ENCODE measurements at regions not wholly inside any gene's neighbourhood (a gene's known extent, or its start where the extent isn't known, plus 50 kb on each side); places are given as distances from the start of the nearest gene placed in this dataset.

DNA sequence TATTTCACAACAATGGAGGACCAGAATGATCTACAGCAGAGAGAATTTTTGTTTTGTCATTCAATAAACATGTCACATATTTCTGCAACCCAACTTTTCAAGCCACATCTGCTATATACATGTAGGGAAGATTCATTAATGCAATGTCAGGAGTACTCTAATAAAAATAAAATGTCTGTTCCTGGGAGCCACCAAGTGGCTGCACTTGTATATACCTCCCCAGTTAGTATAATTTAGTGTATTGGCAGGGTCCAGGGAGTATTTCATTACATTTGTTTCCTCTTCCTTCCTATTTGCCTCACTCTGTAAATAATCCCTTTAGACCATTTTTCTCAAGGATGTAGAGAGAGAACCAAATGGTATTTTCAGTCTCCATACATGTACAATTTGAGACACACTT, 1169.0 kb downstream of the DIAPH3 start:
- Mint-ChIP-seq H3K27me3 (ENCODE audit: low read depth) (no peaks in the 10 kb centered on the region), H3K9me3 (peaks cover 6% of the 10 kb centered on the region), H3K27ac (no peak overlapping the region), H3K36me3 (0 out of 2 replicates have a peak, but pooled peaks cover 4% of the 10 kb centered on the region), H3K4me1 (peaks cover 10% of the 10 kb centered on the region), H3K4me3 (no peak overlapping the region)
- ATAC-seq = no peak; the same call in 1 of the 2 replicates
- ChIA-PET POLR2A (no interaction called here), CTCF (no interaction called here)
- TF ChIP-seq ESRRA (CRISPR knock-in tag; IDR thresholded peaks at IDR 0.05; ENCODE audit: borderline replicate concordance) (no peak), TCF7 (CRISPR knock-in tag; IDR thresholded peaks at IDR 0.05; ENCODE audit: low read depth) (no peak), EMX1 (CRISPR knock-in tag; IDR thresholded peaks at IDR 0.05) (no peak), RORB (CRISPR knock-in tag; IDR thresholded peaks at IDR 0.05) (no peak)
- TF ChIP-seq, protein P1, sequence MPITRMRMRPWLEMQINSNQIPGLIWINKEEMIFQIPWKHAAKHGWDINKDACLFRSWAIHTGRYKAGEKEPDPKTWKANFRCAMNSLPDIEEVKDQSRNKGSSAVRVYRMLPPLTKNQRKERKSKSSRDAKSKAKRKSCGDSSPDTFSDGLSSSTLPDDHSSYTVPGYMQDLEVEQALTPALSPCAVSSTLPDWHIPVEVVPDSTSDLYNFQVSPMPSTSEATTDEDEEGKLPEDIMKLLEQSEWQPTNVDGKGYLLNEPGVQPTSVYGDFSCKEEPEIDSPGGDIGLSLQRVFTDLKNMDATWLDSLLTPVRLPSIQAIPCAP (CRISPR knock-in tag; IDR thresholded peaks at IDR 0.05) = no peak
- TF ChIP-seq, protein P2, sequence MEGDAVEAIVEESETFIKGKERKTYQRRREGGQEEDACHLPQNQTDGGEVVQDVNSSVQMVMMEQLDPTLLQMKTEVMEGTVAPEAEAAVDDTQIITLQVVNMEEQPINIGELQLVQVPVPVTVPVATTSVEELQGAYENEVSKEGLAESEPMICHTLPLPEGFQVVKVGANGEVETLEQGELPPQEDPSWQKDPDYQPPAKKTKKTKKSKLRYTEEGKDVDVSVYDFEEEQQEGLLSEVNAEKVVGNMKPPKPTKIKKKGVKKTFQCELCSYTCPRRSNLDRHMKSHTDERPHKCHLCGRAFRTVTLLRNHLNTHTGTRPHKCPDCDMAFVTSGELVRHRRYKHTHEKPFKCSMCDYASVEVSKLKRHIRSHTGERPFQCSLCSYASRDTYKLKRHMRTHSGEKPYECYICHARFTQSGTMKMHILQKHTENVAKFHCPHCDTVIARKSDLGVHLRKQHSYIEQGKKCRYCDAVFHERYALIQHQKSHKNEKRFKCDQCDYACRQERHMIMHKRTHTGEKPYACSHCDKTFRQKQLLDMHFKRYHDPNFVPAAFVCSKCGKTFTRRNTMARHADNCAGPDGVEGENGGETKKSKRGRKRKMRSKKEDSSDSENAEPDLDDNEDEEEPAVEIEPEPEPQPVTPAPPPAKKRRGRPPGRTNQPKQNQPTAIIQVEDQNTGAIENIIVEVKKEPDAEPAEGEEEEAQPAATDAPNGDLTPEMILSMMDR (IDR thresholded peaks at IDR 0.05) = no peak
- no peak for DNase-seq (ENCODE audit: low spot score)

DNA sequence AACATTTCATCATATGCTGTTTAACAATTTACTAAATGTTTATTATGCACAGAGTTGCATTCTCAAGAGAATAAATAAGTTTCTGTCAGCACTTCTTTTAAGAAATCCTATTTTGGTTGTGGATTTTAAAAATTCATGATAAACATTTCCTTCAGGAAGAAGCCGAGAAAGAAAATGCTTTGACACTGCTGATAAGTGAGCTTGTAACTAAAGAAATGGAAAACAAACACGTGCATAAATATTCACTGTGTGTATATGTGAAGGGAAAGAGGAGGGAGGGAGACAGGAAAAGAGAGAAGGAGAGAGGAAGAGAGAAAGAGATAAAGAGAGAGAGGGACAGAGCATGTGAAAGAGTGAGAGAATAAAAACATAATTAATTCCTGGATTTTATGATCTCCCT, 1165.0 kb downstream of the DIAPH3 start:
- ChIA-PET CTCF (no interaction called here), POLR2A (no interaction called here)
- no peak overlapping the region for H3K4me3 Mint-ChIP-seq
- no peak overlapping the region for H3K27ac Mint-ChIP-seq
- H3K9me3 Mint-ChIP-seq = peaks cover 12% of the 10 kb centered on the region
- H3K27me3 Mint-ChIP-seq (ENCODE audit: low read depth) = no peaks in the 10 kb centered on the region; the same call in 1 of the 2 replicates
- ATAC-seq (no peak), DNase-seq (ENCODE audit: low spot score) (no peak)
- peaks cover 10% of the 10 kb centered on the region; the same call in 1 of the 2 replicates for H3K36me3 Mint-ChIP-seq
- peaks cover 7% of the 10 kb centered on the region for H3K4me1 Mint-ChIP-seq
- TF ChIP-seq SMAD4 (CRISPR knock-in tag; IDR thresholded peaks at IDR 0.05) (no peak), ETV6 (CRISPR knock-in tag; IDR thresholded peaks at IDR 0.05) (no peak), HMGA2 (CRISPR knock-in tag; IDR thresholded peaks at IDR 0.05) (no peak), JUN (CRISPR knock-in tag; IDR thresholded peaks at IDR 0.05) (no peak)
- TF ChIP-seq, protein P3, sequence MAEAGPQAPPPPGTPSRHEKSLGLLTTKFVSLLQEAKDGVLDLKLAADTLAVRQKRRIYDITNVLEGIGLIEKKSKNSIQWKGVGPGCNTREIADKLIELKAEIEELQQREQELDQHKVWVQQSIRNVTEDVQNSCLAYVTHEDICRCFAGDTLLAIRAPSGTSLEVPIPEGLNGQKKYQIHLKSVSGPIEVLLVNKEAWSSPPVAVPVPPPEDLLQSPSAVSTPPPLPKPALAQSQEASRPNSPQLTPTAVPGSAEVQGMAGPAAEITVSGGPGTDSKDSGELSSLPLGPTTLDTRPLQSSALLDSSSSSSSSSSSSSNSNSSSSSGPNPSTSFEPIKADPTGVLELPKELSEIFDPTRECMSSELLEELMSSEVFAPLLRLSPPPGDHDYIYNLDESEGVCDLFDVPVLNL (CRISPR knock-in tag; IDR thresholded peaks at IDR 0.05; ENCODE audit: borderline replicate concordance, low read depth) = no peak
- TF ChIP-seq, protein P4, sequence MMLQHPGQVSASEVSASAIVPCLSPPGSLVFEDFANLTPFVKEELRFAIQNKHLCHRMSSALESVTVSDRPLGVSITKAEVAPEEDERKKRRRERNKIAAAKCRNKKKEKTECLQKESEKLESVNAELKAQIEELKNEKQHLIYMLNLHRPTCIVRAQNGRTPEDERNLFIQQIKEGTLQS (CRISPR knock-in tag; conservative IDR thresholded peaks at IDR 0.05) = no peak

DNA sequence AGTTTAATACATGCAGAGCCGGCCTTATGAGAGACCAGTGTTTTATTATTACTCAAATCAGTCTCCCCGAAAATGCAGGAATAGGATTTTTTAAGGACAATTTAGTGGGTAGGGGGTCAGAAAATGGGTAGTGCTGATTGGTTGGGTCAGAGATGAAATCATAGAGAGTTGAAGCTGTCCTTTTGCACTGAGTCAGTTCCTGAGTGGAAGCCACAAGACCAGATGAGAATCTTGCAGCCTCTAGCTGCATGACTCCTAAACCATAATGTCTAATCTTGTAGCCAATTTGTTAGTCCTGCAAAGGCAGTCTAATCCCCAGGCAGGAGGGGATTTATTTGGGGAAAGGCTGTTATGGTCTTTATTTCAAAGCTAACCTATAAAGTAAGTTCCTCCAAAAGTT, 1163.9 kb downstream of the DIAPH3 start:
- H3K27ac Mint-ChIP-seq = no peak overlapping the region
- ATAC-seq (no peak), DNase-seq (ENCODE audit: low spot score) (no peak)
- peaks cover 10% of the 10 kb centered on the region; the same call in 1 of the 2 replicates for H3K36me3 Mint-ChIP-seq
- ChIA-PET CTCF (no interaction called here), POLR2A (no interaction called here)
- peaks cover 16% of the 10 kb centered on the region for H3K9me3 Mint-ChIP-seq
- H3K27me3 Mint-ChIP-seq (ENCODE audit: low read depth) = no peaks in the 10 kb centered on the region; the same call in 1 of the 2 replicates
- H3K4me1 Mint-ChIP-seq = peaks cover 7% of the 10 kb centered on the region
- H3K4me3 Mint-ChIP-seq = no peak overlapping the region
- no peak for TF ChIP-seq KAT7 (CRISPR knock-in tag; IDR thresholded peaks at IDR 0.05; ENCODE audit: borderline replicate concordance)
- no peak for TF ChIP-seq JUN (CRISPR knock-in tag; IDR thresholded peaks at IDR 0.05)
- TF ChIP-seq, protein P3 (CRISPR knock-in tag; IDR thresholded peaks at IDR 0.05; ENCODE audit: borderline replicate concordance, low read depth) = no peak
- TF ChIP-seq, protein P5, sequence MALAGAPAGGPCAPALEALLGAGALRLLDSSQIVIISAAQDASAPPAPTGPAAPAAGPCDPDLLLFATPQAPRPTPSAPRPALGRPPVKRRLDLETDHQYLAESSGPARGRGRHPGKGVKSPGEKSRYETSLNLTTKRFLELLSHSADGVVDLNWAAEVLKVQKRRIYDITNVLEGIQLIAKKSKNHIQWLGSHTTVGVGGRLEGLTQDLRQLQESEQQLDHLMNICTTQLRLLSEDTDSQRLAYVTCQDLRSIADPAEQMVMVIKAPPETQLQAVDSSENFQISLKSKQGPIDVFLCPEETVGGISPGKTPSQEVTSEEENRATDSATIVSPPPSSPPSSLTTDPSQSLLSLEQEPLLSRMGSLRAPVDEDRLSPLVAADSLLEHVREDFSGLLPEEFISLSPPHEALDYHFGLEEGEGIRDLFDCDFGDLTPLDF (CRISPR knock-in tag; IDR thresholded peaks at IDR 0.05) = no peak
- TF ChIP-seq, protein P6, sequence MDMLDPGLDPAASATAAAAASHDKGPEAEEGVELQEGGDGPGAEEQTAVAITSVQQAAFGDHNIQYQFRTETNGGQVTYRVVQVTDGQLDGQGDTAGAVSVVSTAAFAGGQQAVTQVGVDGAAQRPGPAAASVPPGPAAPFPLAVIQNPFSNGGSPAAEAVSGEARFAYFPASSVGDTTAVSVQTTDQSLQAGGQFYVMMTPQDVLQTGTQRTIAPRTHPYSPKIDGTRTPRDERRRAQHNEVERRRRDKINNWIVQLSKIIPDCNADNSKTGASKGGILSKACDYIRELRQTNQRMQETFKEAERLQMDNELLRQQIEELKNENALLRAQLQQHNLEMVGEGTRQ (CRISPR knock-in tag; IDR thresholded peaks at IDR 0.05) = no peak
- TF ChIP-seq RELA (CRISPR knock-in tag; IDR thresholded peaks at IDR 0.05; ENCODE audit: borderline replicate concordance) = no peak
- TF ChIP-seq, protein P7, sequence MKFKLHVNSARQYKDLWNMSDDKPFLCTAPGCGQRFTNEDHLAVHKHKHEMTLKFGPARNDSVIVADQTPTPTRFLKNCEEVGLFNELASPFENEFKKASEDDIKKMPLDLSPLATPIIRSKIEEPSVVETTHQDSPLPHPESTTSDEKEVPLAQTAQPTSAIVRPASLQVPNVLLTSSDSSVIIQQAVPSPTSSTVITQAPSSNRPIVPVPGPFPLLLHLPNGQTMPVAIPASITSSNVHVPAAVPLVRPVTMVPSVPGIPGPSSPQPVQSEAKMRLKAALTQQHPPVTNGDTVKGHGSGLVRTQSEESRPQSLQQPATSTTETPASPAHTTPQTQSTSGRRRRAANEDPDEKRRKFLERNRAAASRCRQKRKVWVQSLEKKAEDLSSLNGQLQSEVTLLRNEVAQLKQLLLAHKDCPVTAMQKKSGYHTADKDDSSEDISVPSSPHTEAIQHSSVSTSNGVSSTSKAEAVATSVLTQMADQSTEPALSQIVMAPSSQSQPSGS (CRISPR knock-in tag; IDR thresholded peaks at IDR 0.05; ENCODE audit: borderline replicate concordance, low read depth) = no peak
- TF ChIP-seq, protein P8, sequence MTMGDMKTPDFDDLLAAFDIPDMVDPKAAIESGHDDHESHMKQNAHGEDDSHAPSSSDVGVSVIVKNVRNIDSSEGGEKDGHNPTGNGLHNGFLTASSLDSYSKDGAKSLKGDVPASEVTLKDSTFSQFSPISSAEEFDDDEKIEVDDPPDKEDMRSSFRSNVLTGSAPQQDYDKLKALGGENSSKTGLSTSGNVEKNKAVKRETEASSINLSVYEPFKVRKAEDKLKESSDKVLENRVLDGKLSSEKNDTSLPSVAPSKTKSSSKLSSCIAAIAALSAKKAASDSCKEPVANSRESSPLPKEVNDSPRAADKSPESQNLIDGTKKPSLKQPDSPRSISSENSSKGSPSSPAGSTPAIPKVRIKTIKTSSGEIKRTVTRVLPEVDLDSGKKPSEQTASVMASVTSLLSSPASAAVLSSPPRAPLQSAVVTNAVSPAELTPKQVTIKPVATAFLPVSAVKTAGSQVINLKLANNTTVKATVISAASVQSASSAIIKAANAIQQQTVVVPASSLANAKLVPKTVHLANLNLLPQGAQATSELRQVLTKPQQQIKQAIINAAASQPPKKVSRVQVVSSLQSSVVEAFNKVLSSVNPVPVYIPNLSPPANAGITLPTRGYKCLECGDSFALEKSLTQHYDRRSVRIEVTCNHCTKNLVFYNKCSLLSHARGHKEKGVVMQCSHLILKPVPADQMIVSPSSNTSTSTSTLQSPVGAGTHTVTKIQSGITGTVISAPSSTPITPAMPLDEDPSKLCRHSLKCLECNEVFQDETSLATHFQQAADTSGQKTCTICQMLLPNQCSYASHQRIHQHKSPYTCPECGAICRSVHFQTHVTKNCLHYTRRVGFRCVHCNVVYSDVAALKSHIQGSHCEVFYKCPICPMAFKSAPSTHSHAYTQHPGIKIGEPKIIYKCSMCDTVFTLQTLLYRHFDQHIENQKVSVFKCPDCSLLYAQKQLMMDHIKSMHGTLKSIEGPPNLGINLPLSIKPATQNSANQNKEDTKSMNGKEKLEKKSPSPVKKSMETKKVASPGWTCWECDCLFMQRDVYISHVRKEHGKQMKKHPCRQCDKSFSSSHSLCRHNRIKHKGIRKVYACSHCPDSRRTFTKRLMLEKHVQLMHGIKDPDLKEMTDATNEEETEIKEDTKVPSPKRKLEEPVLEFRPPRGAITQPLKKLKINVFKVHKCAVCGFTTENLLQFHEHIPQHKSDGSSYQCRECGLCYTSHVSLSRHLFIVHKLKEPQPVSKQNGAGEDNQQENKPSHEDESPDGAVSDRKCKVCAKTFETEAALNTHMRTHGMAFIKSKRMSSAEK (CRISPR knock-in tag; IDR thresholded peaks at IDR 0.05; ENCODE audit: borderline replicate concordance) = no peak

Data from WTC11 (cell line).